Germinal center (tissue), 1 donor: ENCODE measurements at regions not wholly inside any gene's neighbourhood (a gene's known extent, or its start where the extent isn't known, plus 50 kb on each side); places are given as distances from the start of the nearest gene placed in this dataset.

Experiments used
- DNase-seq: peaks from one replicate; pipeline ENCODE4 v3.0.0; 2012; ENCODE audit warnings: mixed read lengths, low spot score

DNA sequence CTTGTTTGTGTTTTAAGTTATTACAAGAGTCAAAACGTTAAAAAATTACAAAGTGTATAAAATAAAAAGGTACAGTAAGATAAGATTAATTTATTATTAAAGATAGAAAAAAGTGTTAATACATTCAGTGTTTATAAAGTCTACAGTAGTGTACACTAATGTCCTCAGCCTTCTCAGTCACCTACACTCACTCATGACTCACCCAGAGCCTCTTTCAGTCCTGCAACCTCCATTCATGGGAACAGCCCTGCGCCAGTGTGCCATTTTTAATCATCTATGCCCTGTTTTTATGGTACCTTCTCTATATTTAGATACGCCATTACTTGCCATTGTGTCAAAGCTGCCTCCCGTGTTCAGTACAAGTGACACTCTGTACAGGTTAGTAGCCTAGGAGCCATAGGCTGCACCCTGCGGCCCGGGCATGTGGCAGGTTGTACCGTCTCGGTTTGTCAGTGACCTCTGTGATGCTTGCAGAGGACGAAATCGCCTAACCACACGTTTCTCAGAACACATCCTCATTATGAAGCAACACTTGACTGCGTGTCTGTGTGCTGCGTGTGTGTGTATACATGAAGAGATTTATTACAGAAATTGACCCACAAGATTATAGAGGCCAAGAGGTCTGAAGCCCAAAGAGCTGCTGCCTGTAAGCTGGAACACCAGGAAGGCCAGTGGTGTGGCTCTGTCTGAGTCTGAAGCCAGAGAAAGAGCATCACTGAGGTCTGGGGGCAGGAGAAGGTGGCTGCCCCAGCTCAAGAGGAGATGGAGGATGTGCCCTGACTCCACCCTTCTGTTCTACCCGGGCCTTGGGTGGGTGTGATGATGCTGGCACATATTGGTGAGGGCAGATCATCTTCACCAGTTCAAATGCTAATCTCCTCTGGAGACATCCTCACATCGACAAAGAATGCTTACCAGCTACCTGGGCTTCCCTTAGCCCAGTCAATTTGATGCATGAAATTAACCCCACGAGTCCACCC is 116.6 kb upstream of the C14orf180 start:
- no peak for DNase-seq

DNA sequence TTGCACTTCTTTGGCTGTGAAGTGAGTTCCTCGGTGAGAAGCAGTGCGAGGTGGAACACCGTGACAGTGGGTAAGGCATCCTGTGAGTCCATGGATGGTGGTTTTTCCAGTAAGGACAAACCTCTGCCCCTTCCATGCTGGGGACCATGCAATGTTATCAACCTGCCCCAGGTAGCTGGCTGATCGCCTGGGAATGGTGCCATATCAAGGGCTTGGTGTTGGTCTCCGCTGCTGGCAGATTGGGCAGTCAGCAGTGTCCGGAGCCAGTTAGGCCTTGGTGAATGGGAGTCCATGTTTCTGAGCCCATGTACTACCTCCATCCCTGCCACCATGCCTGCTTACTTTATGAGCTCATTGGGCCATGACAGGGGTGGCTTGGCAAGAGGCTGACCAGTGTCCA is 114.7 kb upstream of the C14orf180 start:
- no peak for DNase-seq

- no peak for DNase-seq
These were observed 113.8 kb upstream of the C14orf180 start for GRCh38 chr14:104465482-104466390.

- DNase-seq = no peak
These were observed 112.3 kb upstream of the C14orf180 start for GRCh38 chr14:104467236-104467635.

DNA sequence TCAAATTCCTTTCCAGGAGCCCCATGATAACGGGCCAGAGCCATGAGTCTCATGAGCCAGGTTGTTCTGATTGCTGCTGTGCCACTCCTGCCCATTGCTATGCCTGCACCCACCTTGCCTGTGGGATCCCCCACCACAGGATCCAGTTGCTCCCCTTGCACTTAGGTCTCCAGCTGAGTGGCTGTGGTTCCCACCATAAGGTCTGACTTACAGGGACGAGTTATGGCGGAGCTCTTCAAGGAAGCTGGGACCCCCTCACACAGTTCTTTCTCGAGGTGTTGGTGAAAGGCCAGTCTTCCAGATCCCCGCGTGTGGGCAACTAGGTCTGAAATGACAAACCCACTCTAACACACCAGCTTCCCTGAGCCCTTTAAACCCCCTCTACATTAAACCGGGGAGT is 111.9 kb upstream of the C14orf180 start:
- DNase-seq = no peak

DNA sequence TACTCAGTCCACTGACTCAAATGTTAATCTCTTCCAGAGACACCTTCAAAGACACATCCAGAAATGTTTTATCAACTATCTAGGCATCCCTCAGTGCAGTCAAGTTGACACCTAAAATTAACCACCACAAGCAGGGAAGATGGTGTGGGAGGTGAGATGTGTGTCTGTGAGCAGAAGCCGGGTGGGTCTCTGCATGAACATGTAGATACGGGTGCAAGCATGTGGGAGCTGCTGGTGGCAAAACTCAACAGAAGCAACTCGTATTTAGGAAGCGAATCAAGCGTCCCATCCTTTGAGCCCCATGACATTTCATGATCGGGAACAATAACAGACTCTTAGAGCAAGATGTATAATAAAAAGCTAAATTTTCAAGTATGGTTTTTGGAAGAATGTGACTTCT is 110.0 kb upstream of the C14orf180 start:
- no peak for DNase-seq

DNA sequence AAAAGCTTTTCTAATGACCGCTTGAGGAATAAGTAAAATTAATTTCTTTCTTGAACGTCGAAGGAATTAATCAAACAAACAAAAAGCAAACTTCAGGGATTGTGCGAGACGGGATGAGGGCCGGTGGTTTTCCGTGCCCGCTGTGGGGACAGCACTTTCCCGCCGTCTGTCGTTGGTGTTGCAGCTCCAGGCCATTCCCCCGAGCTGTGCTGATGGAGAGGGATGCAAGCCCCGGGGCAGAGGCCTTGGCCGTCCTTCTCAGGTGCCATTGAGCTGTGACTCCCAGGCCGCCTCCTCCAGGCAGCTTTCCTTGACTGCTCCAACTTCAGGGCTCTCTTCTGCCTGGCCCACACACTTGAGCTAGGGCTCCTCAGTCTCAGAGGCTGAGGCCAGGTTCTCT is 109.0 kb upstream of the C14orf180 start:
- no peak for DNase-seq

DNA sequence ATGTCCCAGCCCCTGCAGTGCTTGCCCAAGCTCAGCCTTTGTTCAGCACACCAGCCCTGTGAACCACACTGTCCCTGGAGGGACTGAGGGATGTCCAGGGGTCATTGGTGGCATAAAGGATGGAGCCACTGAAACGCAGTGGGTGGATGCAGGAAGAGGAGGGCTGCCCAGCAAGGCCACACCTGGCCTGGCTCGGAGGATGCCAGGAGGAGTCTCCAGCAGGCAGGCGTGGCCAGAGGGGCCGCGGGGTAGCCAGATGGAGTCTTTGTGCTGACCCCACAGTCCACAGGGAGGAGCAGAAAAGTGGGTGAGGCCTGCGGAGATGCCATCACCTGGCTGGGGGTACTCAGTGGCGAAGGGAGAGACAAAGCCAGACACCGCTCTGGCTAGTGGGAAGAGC is 108.5 kb upstream of the C14orf180 start:
- DNase-seq = no peak

GRCh38 chr14:104472073-104472472 is 107.5 kb upstream of the C14orf180 start:
- no peak for DNase-seq

GRCh38 chr14:104472536-104473243 is 106.9 kb upstream of the C14orf180 start:
- DNase-seq = no peak

DNA sequence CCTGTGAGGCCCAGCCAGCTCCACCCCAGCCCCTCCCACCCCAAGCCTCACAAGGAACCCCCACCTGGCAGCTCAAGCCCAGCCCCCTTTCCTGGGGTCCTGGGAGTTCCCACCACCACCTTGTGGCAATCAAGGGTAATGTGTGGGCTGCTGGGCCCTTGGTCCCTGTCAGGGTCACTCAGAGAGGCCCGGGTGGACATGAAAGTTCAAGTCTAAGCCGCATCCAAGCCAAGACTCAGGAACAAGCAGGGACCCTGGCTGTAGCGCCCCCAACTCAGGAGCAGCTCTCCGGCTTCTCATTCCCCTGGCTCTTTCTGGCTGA is 106.4 kb upstream of the C14orf180 start:
- DNase-seq = no peak

- no peak for DNase-seq
These were observed 105.7 kb upstream of the C14orf180 start for GRCh38 chr14:104473649-104474494.

DNA sequence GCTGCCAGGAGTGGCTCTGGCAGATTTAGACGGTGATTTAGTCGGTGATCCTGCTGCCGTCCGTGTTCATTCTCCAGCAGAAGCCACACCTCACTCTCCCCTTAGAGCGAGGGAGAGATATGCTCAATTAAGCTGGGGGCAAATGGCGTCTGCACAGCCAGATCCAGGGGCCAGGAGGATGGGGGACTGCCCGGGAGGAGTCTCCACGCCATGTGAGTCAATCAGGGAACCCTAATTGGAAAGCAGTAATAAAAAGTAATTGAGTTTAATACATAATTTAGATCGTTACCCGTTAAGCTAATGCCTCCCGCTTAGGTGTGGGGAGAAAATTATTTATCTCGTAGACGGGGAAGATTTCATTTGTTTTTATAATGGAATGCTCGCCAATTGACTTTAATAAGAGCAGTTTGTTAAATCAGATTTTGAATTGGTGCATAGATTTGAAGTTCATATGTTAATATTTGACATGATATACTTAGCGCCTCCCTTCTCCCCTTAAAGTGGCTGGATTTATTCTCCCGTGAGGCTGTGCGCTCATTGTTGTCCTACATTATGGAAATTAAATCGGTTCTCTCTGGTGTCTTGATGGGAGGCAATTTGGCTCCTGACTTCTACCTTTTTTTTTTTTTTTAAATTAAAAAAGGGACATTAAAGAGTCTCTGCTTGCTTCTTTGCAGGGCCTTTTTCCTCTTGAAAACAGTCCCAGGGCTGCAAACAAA is 104.9 kb upstream of the C14orf180 start:
- DNase-seq = no peak

GRCh38 chr14:104475256-104475655 is 104.3 kb upstream of the C14orf180 start:
- DNase-seq = no peak

- no peak for DNase-seq
These were observed 103.8 kb upstream of the C14orf180 start for GRCh38 chr14:104475802-104476201.

DNA sequence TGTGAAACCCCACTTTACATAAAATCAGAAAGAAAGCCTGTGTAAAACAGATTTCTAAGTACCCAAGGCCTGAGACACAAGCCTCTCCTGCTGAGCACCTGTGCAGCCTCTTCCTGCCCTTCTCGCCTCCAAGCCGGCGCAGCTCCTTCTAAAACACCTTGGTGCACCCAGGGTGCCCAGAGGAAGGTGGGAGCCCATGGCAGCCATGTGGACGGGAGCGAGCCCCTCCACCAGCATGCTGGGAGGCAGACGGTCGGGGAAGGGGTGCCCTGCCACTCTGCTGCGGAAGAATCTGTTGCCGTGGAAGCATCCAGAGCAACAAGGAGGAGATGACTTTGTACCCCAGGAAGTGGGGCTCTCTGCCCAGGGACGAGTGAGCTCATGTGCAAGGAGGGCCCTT is 103.1 kb upstream of the C14orf180 start:
- DNase-seq = no peak

DNA sequence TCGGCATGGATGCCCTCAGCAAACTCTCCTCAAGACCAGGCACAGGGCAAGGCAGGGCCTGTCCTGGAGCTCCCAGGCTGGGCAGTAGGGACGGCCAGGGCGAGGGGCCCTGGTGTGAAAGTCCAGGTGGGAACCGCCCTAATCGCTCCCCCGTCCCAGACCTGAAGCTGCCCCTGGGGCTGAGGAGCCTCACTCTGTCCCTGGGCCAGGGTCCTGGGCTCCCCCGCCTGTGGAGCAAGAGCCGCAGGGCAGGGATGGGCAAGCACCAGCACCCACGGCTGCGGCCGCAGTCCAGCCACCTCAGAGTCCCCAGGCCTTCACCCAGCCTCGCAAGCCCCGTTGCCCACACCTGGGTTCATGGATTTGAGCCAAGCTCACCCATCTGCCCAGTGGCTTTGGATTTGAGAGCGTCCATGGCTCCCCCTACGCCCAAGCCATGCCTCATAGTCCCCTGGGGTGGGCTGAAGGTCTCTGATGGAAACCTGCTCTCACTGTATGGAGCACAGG is 102.4 kb upstream of the C14orf180 start:
- no peak for DNase-seq

DNA sequence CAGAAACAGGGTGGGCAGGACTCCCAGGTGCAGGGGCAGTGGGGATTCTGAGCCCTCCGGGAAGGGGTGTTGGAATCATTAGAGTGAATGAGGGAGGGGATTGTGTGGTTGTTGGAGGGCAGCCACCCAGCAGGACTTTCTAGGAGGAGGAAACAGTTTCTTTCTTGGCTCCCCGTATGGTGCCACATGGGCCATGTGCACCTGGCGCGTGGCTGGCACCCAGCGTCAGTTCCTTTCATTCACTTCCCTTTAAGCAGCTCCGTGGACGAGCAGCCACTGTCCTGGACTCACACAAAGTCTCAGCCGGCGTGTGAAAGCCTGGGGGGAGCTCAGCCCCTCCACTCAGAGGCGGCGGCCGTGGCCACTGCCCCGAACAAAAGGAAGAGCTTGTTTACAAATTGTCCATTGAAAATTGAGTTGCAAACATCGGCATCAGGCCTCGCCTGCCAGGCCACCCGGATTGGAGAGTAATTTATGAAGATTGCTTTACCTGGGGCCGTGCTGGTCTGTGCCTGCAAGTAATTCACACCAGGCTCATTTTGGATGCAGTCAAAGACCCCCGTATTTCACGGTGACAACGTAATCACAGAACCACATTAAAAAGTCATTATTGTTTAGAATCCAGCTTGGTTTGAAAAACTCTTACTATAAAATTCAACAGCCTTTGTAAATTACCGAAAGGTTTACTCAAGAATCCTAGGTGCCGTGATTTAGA is 101.7 kb upstream of the C14orf180 start:
- no peak for DNase-seq

DNA sequence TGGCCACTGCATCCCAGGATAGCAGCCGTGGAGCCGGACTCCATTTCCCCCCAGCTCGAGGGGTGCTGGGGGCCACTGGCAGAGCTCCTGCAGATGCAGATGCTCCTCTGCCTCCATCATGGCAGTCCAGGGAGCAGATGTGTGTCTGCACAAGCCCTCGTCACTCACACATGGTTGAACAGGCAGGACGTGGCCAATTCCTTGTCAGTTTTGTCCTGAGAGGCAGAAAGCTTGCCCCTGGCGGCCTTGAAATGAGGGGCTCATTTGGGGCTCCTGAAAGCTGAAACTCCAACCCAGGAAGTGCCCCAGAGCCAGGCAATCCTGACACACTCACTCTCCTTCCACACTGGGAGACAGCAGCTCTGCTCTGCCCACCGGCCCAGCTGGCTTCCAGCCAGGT is 100.9 kb upstream of the C14orf180 start:
- no peak for DNase-seq

- DNase-seq = no peak
These were observed 99.7 kb upstream of the C14orf180 start for GRCh38 chr14:104479901-104480300.
